22Rv1 (cell line): ENCODE measurements at regions not wholly inside any gene's neighbourhood (a gene's known extent, or its start where the extent isn't known, plus 50 kb on each side); places are given as distances from the start of the nearest gene placed in this dataset.

Experiments used
- H3K27ac ChIP-seq: fragments of 450-650 bp; 2 replicates; pipeline ENCODE4 v1.5.1; 2017
- CTCF ChIP-seq: fragments of 450-650 bp; IDR thresholded peaks from 2 replicates; pipeline ENCODE4 v1.5.1; 2017; ENCODE audit warnings: mild to moderate bottlenecking
- ZFX ChIP-seq: fragments of 450-650 bp; IDR thresholded peaks from 2 replicates; pipeline ENCODE4 v1.6.1; 2017; ENCODE audit warnings: antibody characterized with exemption, borderline replicate concordance

GRCh38 chr1:222015686-222016085, 273.8 kb upstream of the DUSP10 start:
- no peak overlapping the region for H3K27ac ChIP-seq
- no peak for TF ChIP-seq ZFX
- no peak for TF ChIP-seq CTCF

GRCh38 chr1:222014001-222014400, 272.1 kb upstream of the DUSP10 start:
- no peak for TF ChIP-seq ZFX
- TF ChIP-seq CTCF, result no peak

GRCh38 chr1:222012816-222013215, 270.9 kb upstream of the DUSP10 start:
- TF ChIP-seq ZFX (no peak), CTCF (no peak)

More at GRCh38 chr1:222014001-222014400, 272.1 kb upstream of the DUSP10 start:
- H3K27ac ChIP-seq, result no peak overlapping the region

GRCh38 chr1:222010306-222010705, 268.4 kb upstream of the DUSP10 start:
- no peak overlapping the region for H3K27ac ChIP-seq
- TF ChIP-seq CTCF (no peak), ZFX (no peak)

More at GRCh38 chr1:222012816-222013215, 270.9 kb upstream of the DUSP10 start:
- H3K27ac ChIP-seq, result no peak overlapping the region

GRCh38 chr1:222009105-222009730, 267.3 kb upstream of the DUSP10 start:
- no peak overlapping the region for H3K27ac ChIP-seq
- TF ChIP-seq ZFX, result no peak
- peak; percentile 83 for TF ChIP-seq CTCF

- H3K27ac ChIP-seq, result no peak overlapping the region
- TF ChIP-seq CTCF, result no peak
These were observed 264.8 kb upstream of the DUSP10 start for GRCh38 chr1:222006715-222007114.

- TF ChIP-seq CTCF, result no peak
- TF ChIP-seq ZFX, result no peak
- no peak overlapping the region for H3K27ac ChIP-seq
These were observed 262.9 kb upstream of the DUSP10 start for GRCh38 chr1:222004784-222005183.
